GM19035 (cell line): ENCODE measurements at regions not wholly inside any gene's neighbourhood (a gene's known extent, or its start where the extent isn't known, plus 50 kb on each side); places are given as distances from the start of the nearest gene placed in this dataset.

Source experiments
- ATAC-seq: cut with Tn5 transposase; IDR thresholded peaks from one replicate; pipeline ENCODE4 v1.9.1; 2021; ENCODE audit not compliant: unreplicated experiment

DNA sequence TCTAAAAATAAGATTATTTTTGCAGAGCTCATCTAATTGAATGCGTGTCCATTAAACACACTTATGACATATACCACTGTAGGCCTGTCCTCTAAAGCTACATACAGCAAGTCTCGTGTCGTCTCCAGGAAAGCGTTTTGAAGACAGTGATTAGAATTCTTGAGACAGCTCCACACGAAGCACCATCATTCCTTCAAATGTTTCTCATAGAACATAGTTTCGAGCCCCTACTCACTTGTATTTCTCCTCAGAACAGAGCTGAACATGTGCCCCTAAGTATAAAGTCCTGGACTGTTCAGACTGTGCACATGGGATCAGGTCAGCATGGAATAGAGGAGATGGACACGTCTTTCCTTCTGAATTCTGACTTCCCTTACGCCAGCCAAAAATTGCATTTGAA, 64.5 kb upstream of the HMGA2 start:
- no peak for ATAC-seq

DNA sequence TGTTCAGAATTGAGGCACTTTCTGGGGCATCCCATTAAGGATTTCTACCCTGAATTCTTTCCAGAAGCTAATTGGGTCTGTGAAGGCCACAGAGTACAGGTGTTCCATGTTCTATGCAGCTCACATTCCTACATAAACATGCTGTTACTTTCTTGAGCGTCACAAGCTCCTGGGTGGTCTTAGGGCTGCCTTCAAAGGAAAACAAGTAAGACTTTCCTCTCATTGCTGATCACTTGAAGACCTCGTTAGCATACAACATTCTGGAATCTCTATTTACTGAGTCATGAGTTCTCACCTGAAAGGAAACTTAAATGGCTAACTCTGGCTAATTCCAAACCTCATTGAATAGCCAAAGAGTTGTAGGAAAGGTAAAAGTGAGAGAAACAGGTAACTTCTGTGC, 63.0 kb upstream of the HMGA2 start:
- no peak for ATAC-seq

DNA sequence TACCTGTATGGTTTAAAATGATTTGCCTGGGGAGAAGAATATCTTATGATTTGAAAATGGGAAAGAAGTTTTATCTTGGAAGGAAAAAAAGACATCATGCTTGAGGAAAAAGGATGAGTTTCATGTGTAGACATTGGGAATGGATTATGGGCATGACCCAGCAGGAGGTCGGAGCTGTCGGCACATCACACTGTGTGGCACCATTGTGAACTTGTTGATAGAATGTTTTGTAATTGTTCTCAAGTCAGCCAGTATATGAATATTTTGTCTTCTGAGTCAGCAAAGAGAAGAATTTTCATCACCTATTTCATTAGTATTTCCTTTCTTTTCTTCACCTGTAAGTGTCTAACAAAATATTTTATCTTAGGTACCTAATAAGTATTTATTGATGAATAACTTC, 60.0 kb upstream of the HMGA2 start:
- no peak for ATAC-seq

DNA sequence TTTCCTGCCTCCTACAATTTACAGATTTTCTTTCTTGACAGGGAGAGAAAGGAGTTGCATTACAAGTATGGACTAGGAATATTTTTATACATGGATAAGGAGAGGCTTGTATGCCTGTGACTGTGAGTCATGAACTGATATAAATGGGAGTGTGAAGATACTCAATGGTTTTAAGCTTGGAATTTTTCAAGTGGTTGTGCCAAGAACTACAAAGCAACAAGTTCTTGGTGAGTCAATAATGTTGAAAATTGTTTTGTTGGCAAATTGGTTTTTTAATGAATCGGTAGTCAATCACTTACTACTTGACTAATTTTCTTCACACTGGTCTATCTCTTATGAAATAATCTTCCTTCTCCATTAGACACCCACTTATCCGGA, 58.9 kb upstream of the HMGA2 start:
- ATAC-seq = no peak

DNA sequence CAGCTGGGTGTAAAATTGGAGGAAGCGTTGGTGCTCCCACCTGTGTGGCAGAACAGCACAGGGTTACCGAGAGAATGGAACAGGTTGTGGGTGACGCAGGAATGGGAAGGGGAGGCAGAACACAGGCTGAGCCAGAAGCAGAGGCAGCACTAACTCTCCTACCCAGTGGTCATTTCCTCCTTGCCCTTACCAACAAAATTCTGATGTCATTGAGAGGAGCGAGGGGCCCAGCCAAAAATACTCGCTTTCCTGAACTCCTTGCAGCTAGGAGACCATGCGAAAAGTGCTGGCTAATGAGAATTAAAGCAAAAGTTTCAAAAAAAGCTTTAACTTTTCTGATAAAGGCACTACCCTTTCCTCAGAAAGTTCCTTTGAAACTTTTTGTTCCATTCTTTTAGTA, 54.4 kb upstream of the HMGA2 start:
- no peak for ATAC-seq
